ENCODE measurements at regions not wholly inside any gene's neighbourhood (a gene's known extent, or its start where the extent isn't known, plus 50 kb on each side); places are given as distances from the start of the nearest gene placed in this dataset.

- Histone ChIP-seq H3K4me1 (no peaks in the 10 kb centered on the region), H3K27ac (no peak overlapping the region), H3K4me2 (no peak overlapping the region), H3K4me3 (no peak overlapping the region), H3K9me3 (no peaks in the 10 kb centered on the region)
- TF ChIP-seq FOSB (CRISPR knock-in tag; IDR thresholded peaks at IDR 0.05), result no peak
- TF ChIP-seq HEYL (CRISPR knock-in tag; IDR thresholded peaks at IDR 0.05), result no peak
- no peak for TF ChIP-seq GATA3 (IDR thresholded peaks at IDR 0.05; ENCODE audit: borderline replicate concordance)
- TF ChIP-seq ZSCAN20 (CRISPR knock-in tag; IDR thresholded peaks at IDR 0.05), result no peak
- no peak for TF ChIP-seq CBX8 (IDR thresholded peaks at IDR 0.05)
- TF ChIP-seq FOXS1 (CRISPR knock-in tag; IDR thresholded peaks at IDR 0.05), result no peak
- no peak for TF ChIP-seq KDM1A (IDR thresholded peaks at IDR 0.05; ENCODE audit: low read depth)
- TF ChIP-seq HMGXB4 (CRISPR knock-in tag; IDR thresholded peaks at IDR 0.05; ENCODE audit: borderline replicate concordance), result no peak
- no peak for TF ChIP-seq HOXB13 (CRISPR knock-in tag; IDR thresholded peaks at IDR 0.05; ENCODE audit: low read depth)
- no peak for TF ChIP-seq ZC3H11A (IDR thresholded peaks at IDR 0.05)
- no peak for TF ChIP-seq CHD4 (IDR thresholded peaks at IDR 0.05; ENCODE audit: borderline replicate concordance)
- no peak for TF ChIP-seq HOXB5 (CRISPR knock-in tag; IDR thresholded peaks at IDR 0.05)
- TF ChIP-seq ELK1 (IDR thresholded peaks at IDR 0.05; ENCODE audit: low read depth, low read length), result no peak
- TF ChIP-seq MYC (IDR thresholded peaks at IDR 0.05; ENCODE audit: borderline replicate concordance, low read length), result no peak
- TF ChIP-seq E2F6 (IDR thresholded peaks at IDR 0.05; ENCODE audit: borderline replicate concordance, low read depth), result no peak
- no peak for TF ChIP-seq RARB (CRISPR knock-in tag; IDR thresholded peaks at IDR 0.05)
- TF ChIP-seq ESRRA (IDR thresholded peaks at IDR 0.05; ENCODE audit: borderline replicate concordance, low read length), result no peak
- WGBS (ENCODE audit: missing lambda C conversion rate), result 50% methylated on average over 4 of the region's 4 CpGs
- CTCF ChIA-PET, result interaction anchor here (1.8 to 3.1 kb wide), 2 partner anchors 9 to 67 kb away, joined by 5 to 15 read pairs; no protein-coding TSS in a partner anchor
- ATAC-seq (no peak), FAIRE-seq (no peak), DNase-seq (ENCODE audit: low read depth in 1 of 2, low spot score in 1 of 2) (no peak)
- POLR2A ChIA-PET, result no interaction called here
Observed at GRCh38 chr9:38153910-38154291, 84.9 kb upstream of the SHB start.

- Histone ChIP-seq H3K4me2 (no peak overlapping the region), H3K4me3 (no peak overlapping the region), H3K4me1 (no peaks in the 10 kb centered on the region), H3K9me3 (no peaks in the 10 kb centered on the region), H3K27ac (no peak overlapping the region)
- TF ChIP-seq PBX3 (IDR thresholded peaks at IDR 0.05), result no peak
- TF ChIP-seq TFCP2L1 (CRISPR knock-in tag; IDR thresholded peaks at IDR 0.05), result no peak
- no peak for TF ChIP-seq RFX5 (IDR thresholded peaks at IDR 0.05)
- TF ChIP-seq GATA3 (IDR thresholded peaks at IDR 0.05; ENCODE audit: borderline replicate concordance), result no peak
- TF ChIP-seq ESRRA (IDR thresholded peaks at IDR 0.05; ENCODE audit: borderline replicate concordance, low read length), result no peak
- TF ChIP-seq HOXB13 (CRISPR knock-in tag; IDR thresholded peaks at IDR 0.05; ENCODE audit: low read depth), result no peak
- no peak for TF ChIP-seq MAFK (IDR thresholded peaks at IDR 0.05; ENCODE audit: partially characterized antibody)
- TF ChIP-seq EP300 (IDR thresholded peaks at IDR 0.05), result no peak
- no peak for TF ChIP-seq POLR2AphosphoS2 (conservative IDR thresholded peaks at IDR 0.05; ENCODE audit: low read length)
- no peak for TF ChIP-seq NFE2L2 (conservative IDR thresholded peaks at IDR 0.05; ENCODE audit: low read length)
- TF ChIP-seq CBX2 (IDR thresholded peaks at IDR 0.05; ENCODE audit: borderline replicate concordance, low read depth), result no peak
- TF ChIP-seq KDM1A (IDR thresholded peaks at IDR 0.05; ENCODE audit: low read depth), result no peak
- TF ChIP-seq HOXB5 (CRISPR knock-in tag; IDR thresholded peaks at IDR 0.05), result no peak
- no peak for TF ChIP-seq POLR2A (IDR thresholded peaks at IDR 0.05; ENCODE audit: low read length)
- TF ChIP-seq TP53 (CRISPR knock-in tag; IDR thresholded peaks at IDR 0.05), result no peak
- TF ChIP-seq BHLHE40 (IDR thresholded peaks at IDR 0.05; ENCODE audit: low read depth, low read length), result no peak
- TF ChIP-seq ELK1 (IDR thresholded peaks at IDR 0.05; ENCODE audit: low read depth, low read length), result no peak
- no peak for TF ChIP-seq JUN (IDR thresholded peaks at IDR 0.05)
- no peak for TF ChIP-seq RNF2 (IDR thresholded peaks at IDR 0.05; ENCODE audit: borderline replicate concordance, low read depth)
- TF ChIP-seq KDM5A (IDR thresholded peaks at IDR 0.05), result no peak
- ATAC-seq, result no peak
- 72% methylated on average over 6 of the region's 6 CpGs for WGBS (ENCODE audit: missing lambda C conversion rate)
- DNase-seq (ENCODE audit: low read depth in 1 of 2, low spot score in 1 of 2), result no peak
- FAIRE-seq, result no peak
- CTCF ChIA-PET, result interaction anchor here (1.1 to 1.8 kb wide), 2 partner anchors 10 to 14 kb away, joined by 3 to 5 read pairs; no protein-coding TSS in a partner anchor
- POLR2A ChIA-PET, result no interaction called here
Observed at GRCh38 chr9:38153152-38153909, 84.3 kb upstream of the SHB start.

All from A549 (cell line).